Effector memory CD8-positive, alpha-beta T cell (primary cell): ENCODE measurements at regions not wholly inside any gene's neighbourhood (a gene's known extent, or its start where the extent isn't known, plus 50 kb on each side); places are given as distances from the start of the nearest gene placed in this dataset.

Experiments
- ATAC-seq: fragments of 150-1000 bp; cut with Tn5 transposase; replicated peaks from 2 replicates; pipeline ENCODE4 v1.10.0; 2021; ENCODE audit warnings: mild to moderate bottlenecking, moderate library complexity
- DNase-seq, 3 experiments: peaks; one replicate each; pipeline ENCODE4 v3.0.0; 2021
- H3K27ac Mint-ChIP-seq, 2 donors: one replicate each; pipeline ENCODE4 v1.8.0; 2022; ENCODE audit warnings: mild to moderate bottlenecking in 2 of 2, mixed read lengths in 2 of 2, moderate library complexity in 2 of 2
- H3K27me3 Mint-ChIP-seq, 2 donors: one replicate each; pipeline ENCODE4 v1.8.0; 2022; ENCODE audit warnings: mixed read lengths in 2 of 2
- H3K36me3 Mint-ChIP-seq: one replicate; pipeline ENCODE4 v1.8.0; 2022; ENCODE audit warnings: mild to moderate bottlenecking, moderate library complexity, mixed read lengths; ENCODE audit not compliant: insufficient read depth
- H3K4me1 Mint-ChIP-seq, 2 donors: one replicate each; pipeline ENCODE4 v1.8.0; 2022; ENCODE audit warnings: low read depth in 2 of 2, mixed read lengths in 2 of 2
- H3K4me3 Mint-ChIP-seq, 2 donors: one replicate each; pipeline ENCODE4 v1.8.0; 2022; ENCODE audit warnings: mild to moderate bottlenecking in 2 of 2, mixed read lengths in 2 of 2, moderate library complexity in 2 of 2
- H3K9me3 Mint-ChIP-seq, 2 donors: one replicate each; pipeline ENCODE4 v1.8.0; 2022; ENCODE audit warnings: mixed read lengths in 2 of 2

DNA sequence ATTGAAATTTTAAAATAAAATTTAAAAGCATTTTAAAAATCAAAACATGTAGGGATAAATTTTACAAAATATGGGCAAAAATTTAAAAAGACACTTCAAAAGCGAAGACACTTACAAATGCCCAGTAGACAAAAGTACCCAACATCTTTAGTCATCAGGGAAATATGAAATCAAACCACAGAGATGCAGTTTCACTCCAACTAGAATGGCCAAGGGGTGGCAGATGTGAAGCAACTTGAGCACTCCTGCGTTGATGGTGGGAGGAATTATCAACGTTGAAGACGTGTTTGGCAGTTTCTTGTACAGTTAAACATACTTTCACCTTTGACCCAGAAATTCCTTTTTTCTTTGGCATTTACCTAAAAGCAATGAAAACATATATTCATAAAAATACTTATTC, 518.0 kb upstream of the SGCG start:
- Mint-ChIP-seq H3K9me3 (no peaks in the 10 kb centered on the region), H3K27me3 (no peaks in the 10 kb centered on the region), H3K4me3 (no peak overlapping the region), H3K36me3 (no peaks in the 10 kb centered on the region), H3K4me1 (no peaks in the 10 kb centered on the region), H3K27ac (no peak overlapping the region)
- ATAC-seq (no peak), DNase-seq (no peak)

DNA sequence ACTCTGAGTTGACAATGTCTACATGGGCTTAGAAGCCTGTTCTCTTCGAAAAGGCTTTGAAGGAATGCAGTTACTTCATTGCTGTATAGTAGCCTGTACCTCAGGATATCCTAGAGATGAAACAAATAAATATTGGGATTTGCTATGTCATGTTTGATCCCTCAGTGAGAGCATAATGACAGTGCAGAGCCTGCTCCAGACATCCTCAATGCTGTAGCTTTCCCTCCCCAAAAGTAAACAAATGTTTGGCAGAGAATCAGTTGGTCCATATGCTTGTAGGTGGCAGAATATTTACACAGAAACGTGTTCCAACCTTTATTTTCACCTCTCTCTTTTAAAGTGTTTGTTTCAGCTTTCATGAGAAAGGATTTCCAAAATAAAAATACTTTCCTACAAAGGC, 515.3 kb upstream of the SGCG start:
- Mint-ChIP-seq H3K4me3 (no peak overlapping the region), H3K27me3 (no peaks in the 10 kb centered on the region), H3K4me1 (no peaks in the 10 kb centered on the region), H3K36me3 (no peaks in the 10 kb centered on the region), H3K27ac (no peak overlapping the region), H3K9me3 (no peaks in the 10 kb centered on the region)
- ATAC-seq (no peak), DNase-seq (no peak)

DNA sequence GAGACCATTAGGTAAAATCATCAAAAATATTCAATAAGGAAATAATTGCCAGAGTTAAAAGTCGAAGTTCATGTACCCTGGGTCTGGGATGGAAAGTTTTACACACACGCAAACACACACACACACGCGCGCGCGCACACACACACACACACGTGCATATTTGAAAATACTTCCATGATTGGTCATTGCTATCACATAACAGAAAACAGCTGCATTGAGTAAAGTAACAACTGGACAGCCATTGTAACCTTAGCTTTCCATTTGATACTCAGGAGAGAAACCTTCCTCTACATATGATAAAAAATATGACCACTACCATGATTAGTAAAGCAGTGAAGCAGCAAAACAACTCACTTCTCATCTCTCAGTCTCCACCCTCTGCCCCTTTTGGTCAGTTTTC, 490.0 kb upstream of the SGCG start:
- H3K4me1 Mint-ChIP-seq = no peaks in the 10 kb centered on the region
- DNase-seq (no peak), ATAC-seq (no peak)
- H3K36me3 Mint-ChIP-seq = no peaks in the 10 kb centered on the region
- H3K4me3 Mint-ChIP-seq = no peak overlapping the region
- no peaks in the 10 kb centered on the region for H3K27me3 Mint-ChIP-seq
- no peak overlapping the region for H3K27ac Mint-ChIP-seq
- peaks cover 8 to 16% of the 10 kb centered on the region in 2 donors for H3K9me3 Mint-ChIP-seq

DNA sequence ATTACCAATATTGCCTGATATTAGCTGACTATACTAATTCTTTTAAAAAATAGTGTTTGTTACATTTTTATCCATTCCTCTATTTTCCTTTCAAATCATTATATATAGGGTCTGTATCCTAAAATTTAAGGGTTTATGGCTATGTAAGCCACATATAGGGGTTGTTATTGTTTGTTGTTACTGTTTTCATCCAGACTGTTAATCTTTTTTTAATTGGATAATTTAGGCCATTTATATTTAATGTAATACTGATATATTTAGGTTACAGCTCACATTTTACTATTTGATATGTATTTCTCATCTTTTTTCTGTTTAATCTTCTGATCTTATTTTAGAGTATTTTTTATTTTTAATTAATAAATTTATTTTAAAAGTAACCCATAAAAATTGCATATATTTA, 487.1 kb upstream of the SGCG start:
- Mint-ChIP-seq H3K4me3 (no peak overlapping the region), H3K36me3 (no peaks in the 10 kb centered on the region), H3K9me3 (peaks cover 10 to 16% of the 10 kb centered on the region in 2 donors), H3K4me1 (no peaks in the 10 kb centered on the region), H3K27me3 (no peaks in the 10 kb centered on the region), H3K27ac (no peak overlapping the region)
- no peak for ATAC-seq
- DNase-seq = no peak

DNA sequence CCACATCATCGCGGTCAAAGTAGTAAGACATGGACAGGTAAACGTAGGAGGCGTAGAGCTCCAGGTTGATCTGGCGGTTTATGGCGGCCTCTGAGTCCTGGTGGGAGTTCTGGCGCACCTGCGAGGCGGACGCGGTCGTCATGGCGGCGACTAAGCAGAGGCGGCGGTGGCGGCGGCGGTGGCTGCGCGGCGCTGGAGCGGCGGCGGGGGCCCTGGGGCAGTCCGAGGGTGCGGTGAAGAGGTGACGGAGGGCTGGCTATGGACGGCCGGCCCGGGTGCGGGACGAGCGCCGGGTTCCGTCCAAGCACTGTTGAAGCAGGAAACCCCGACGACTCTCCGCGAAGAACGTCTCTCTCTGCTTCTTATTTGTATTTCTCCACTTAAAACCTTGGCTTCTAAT, 484.3 kb upstream of the SGCG start:
- DNase-seq = no peak
- Mint-ChIP-seq H3K27me3 (no peaks in the 10 kb centered on the region), H3K4me3 (no peak overlapping the region), H3K4me1 (no peaks in the 10 kb centered on the region), H3K36me3 (no peaks in the 10 kb centered on the region), H3K27ac (no peak overlapping the region), H3K9me3 (peaks cover 10 to 16% of the 10 kb centered on the region in 2 donors)
- ATAC-seq = no peak

DNA sequence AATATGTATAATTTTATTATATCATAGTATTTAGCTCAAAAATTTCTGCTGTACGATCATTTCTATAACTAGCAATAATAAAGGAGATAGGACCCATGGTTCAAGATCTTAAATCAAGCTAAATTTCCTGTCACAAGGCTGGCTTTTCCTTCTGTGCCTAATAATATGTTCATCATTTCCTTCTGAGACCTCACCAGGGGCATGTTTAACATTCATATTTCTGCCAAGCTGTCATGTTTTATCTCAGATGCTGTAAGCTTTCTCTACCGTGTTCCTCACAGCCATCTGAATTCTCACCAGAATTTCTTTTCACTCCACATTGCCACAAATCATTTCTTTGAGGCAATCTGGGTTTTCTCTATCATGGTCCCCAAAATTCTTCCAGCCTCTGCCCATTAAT, 482.3 kb upstream of the SGCG start:
- peaks cover 7 to 16% of the 10 kb centered on the region in 2 donors for H3K9me3 Mint-ChIP-seq

DNA sequence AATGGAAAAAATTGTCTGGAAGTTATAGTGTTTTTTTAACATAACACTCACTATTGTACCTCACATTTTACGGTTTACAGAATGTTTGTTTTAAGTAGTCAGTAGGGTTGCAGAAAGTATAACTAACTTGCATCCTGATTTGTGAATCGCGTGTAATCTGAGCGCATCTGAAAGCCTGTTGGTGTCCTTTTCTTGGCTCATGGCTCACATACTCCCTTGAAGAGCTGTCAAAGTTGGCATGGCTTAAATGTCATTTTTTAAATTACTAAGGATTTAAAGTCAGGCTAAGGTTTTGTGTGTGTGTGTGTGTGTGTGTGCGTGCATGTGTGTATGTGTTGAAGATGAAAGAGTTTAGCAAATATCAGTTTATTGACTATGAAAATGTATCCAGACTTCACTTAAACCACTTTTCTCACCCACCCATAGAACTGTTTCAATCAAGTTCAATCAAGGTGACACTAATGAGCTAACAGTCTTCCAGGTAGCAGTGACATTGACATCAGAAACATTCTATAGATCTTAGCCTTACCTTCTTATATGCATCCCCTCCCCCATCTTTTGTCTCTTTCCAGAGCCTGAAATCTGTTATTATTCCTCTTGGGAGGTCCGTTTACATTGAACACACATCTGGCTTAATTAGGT, 480.4 kb upstream of the SGCG start:
- Mint-ChIP-seq H3K27me3 (no peaks in the 10 kb centered on the region), H3K27ac (no peak overlapping the region), H3K4me3 (no peak overlapping the region), H3K4me1 (no peaks in the 10 kb centered on the region), H3K9me3 (peaks cover 1 to 5% of the 10 kb centered on the region in 2 donors), H3K36me3 (no peaks in the 10 kb centered on the region)
- ATAC-seq = no peak
- DNase-seq = no peak

More for the DNA sequence above, 482.3 kb upstream of the SGCG start:
- no peak overlapping the region for H3K27ac Mint-ChIP-seq
- no peaks in the 10 kb centered on the region for H3K36me3 Mint-ChIP-seq
- H3K4me3 Mint-ChIP-seq = no peak overlapping the region
- DNase-seq = no peak
- no peaks in the 10 kb centered on the region for H3K4me1 Mint-ChIP-seq
- no peaks in the 10 kb centered on the region for H3K27me3 Mint-ChIP-seq
- no peak for ATAC-seq

DNA sequence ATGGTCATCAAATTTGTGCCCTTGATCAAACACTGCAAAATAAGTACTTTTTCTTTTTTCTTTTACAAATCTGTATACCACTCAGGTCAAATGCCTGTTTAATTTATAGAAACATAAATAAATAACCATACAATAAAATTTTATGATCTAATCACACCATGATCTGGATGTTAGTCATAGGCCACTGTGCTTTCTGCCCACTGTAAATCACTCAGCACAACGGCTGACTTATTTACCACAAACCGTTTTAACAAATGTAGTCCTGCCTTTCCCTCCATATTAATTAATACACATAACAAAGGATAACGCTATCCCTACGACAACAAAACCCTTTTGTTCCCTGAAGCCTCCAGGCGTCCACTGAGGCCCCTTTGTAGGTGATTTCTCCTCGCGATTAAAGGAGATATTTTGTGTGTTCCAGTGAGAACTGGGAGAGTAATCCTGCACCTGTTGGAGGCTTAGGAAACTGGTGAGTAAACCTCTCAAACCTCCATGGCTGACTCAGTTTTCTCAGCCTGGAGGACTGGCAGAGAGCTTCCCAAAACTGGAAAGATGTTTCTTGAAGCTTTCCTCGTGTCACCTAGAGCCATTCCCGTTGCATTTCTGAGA, 477.1 kb upstream of the SGCG start:
- H3K9me3 Mint-ChIP-seq = peaks cover 0 to 2% of the 10 kb centered on the region in 2 donors
- ATAC-seq = no peak
- DNase-seq = no peak

DNA sequence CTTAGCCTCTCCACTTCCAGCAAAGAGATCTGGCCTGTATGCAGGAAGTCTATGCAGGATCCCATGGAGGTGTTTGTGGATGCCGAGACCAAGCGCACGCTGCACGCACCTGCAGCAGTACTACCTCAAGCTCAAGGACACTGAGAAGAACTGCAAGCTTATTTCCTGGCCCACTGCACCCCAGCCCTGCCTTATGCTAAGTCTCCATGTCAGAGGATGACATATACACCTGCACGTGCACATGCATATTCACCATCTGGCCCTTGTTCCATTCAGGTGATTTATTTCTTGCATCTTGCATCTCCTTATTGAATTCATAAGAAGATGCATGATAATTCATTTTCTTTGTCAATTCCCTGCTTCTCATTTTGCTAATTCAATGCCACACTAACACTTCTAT, 472.8 kb upstream of the SGCG start:
- Mint-ChIP-seq H3K4me3 (no peak overlapping the region), H3K27ac (no peak overlapping the region), H3K27me3 (no peaks in the 10 kb centered on the region), H3K4me1 (no peaks in the 10 kb centered on the region), H3K9me3 (peaks cover 0 to 4% of the 10 kb centered on the region in 2 donors), H3K36me3 (no peaks in the 10 kb centered on the region)
- ATAC-seq (no peak), DNase-seq (no peak)

More for the DNA sequence above, 477.1 kb upstream of the SGCG start:
- H3K27ac Mint-ChIP-seq = no peak overlapping the region
- no peaks in the 10 kb centered on the region for H3K36me3 Mint-ChIP-seq
- no peaks in the 10 kb centered on the region for H3K27me3 Mint-ChIP-seq
- H3K4me1 Mint-ChIP-seq = no peaks in the 10 kb centered on the region
- no peak overlapping the region for H3K4me3 Mint-ChIP-seq

DNA sequence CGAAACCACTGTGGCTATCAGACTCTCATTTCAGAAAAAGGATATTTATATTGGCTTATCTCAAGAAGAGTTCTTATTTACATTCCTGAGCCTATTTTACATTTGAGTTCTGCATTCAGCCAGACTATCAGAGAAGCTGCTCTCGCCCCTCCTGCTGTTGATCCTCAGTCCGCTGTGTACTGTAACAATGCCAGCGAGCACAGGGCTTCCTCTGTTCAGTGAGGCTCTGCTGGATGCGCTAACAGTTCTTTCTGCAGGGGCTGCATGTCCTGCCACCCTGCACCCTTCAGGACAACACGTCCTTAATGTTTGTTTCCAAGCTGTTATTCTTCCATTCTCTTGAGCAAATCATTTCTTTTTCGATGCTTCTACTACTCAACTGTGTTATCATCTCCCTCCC, 463.7 kb upstream of the SGCG start:
- DNase-seq (no peak), ATAC-seq (no peak)
- H3K4me1 Mint-ChIP-seq = no peaks in the 10 kb centered on the region
- no peak overlapping the region for H3K27ac Mint-ChIP-seq
- H3K4me3 Mint-ChIP-seq = no peak overlapping the region
- H3K27me3 Mint-ChIP-seq = no peaks in the 10 kb centered on the region
- no peaks in the 10 kb centered on the region for H3K9me3 Mint-ChIP-seq
- no peaks in the 10 kb centered on the region for H3K36me3 Mint-ChIP-seq

DNA sequence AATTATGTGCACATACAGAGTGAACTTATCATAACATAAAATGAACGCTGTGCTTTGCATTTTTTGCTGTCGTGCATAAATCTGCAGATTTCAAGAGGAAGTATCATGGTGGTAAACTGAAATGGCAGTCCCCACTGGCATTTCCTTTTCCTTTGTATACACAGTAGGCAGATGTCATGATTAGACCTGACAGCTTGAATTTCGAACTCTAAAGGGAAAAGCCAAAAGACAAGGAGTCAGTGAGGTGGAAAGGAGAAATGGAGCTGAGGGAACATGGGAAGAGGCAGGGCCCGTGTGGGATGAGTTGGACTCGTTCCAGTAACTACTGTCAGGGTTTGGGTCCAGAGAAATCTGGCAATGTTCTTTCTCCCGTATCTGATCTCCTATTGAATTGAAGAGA, 454.1 kb upstream of the SGCG start:
- no peak for DNase-seq
- H3K27me3 Mint-ChIP-seq = peaks cover 0 to 6% of the 10 kb centered on the region in 2 donors
- no peaks in the 10 kb centered on the region for H3K9me3 Mint-ChIP-seq
- H3K27ac Mint-ChIP-seq = no peak overlapping the region
- no peaks in the 10 kb centered on the region for H3K36me3 Mint-ChIP-seq
- H3K4me3 Mint-ChIP-seq = no peak overlapping the region
- no peaks in the 10 kb centered on the region for H3K4me1 Mint-ChIP-seq
- ATAC-seq = no peak

DNA sequence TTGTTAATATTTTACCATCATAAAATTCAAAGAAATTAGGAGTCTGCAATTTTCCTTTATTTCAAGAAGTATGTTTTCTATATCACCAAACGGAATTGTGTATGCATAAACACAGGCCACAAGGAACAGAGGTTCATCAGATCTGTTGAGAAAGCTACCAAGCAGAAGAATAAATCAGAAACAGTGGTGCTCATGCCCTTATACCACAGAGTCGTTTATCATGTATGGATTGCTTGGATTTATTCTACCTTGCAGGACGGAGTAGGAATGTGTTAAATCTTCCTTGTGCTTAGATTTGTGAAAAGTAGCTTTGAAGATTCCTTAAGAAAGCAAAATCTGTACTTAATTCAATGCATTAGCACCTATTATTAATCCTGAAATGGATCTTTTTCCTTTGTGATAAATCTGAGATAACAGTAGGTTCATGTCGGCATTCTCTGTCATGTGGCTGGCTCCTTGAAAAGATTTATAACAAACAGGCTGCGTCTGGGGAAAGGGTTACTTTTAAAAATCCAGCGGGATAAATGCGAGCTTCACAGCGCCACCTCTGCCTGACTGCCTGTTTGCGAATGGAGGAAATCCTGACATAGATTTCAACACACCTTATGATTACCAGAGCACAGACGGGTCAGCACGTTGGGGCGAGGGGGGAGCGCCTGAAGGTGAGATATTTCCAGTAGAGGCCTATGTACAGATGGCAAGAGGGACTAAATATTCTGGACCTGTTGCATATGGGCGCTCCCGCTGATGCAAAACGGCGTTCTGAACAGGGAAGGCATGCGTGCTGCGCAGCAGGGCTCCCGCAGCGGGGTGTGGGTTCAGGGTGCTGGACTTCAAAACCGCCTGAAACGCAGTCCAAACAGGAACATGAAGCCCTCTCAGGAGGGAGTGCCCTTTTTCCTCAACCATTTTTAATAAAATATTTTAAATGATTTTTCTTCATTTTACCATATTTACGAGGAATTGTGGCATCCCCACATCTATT, 445.5 kb upstream of the SGCG start:
- no peaks in the 10 kb centered on the region for H3K27me3 Mint-ChIP-seq

DNA sequence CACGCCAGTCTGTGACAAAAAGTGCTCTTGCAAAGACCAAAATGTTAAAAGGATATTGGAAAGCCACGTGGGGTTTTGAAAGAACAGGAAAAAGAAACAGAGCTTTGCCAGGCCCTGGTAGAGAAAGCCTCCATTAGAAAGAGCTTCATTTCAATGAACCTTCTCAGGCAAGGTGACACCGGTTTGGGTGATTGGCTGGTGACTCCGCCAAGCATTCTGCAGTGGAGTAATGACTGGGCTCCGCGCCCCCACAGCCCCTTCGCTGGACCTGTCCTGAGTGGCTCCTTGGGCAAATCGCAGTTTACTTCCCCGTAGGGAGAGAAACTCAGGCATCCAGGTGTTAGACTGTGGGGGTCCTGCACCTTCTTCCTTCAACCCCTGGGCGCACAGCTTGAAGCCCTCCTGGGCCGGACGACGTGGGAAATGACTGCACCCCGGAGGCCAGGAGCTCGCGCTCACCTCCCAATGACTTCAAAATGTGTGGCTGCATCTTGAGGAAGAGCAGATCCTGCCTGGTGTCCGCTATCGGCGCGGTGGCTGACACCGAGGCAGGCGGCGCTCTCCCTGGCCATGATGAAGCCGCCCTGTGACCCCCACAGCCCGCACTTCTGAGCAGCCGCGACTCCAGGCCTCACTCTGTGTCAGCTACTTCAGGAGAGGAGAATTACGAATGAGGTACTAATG, 444.6 kb upstream of the SGCG start:
- Mint-ChIP-seq H3K36me3 (no peaks in the 10 kb centered on the region), H3K4me3 (no peak overlapping the region), H3K4me1 (peaks cover 0 to 2% of the 10 kb centered on the region in 2 donors), H3K27me3 (no peaks in the 10 kb centered on the region), H3K9me3 (peaks cover 0 to 1% of the 10 kb centered on the region in 2 donors), H3K27ac (no peak overlapping the region)
- DNase-seq (no peak), ATAC-seq (no peak)

More for the DNA sequence above, 445.5 kb upstream of the SGCG start:
- H3K4me3 Mint-ChIP-seq = no peak overlapping the region
- H3K9me3 Mint-ChIP-seq = peaks cover 0 to 1% of the 10 kb centered on the region in 2 donors
- ATAC-seq = no peak
- H3K36me3 Mint-ChIP-seq = no peaks in the 10 kb centered on the region
- peaks cover 0 to 2% of the 10 kb centered on the region in 2 donors for H3K4me1 Mint-ChIP-seq
- no peak overlapping the region for H3K27ac Mint-ChIP-seq
- no peak for DNase-seq
